ENCODE measurements at regions not wholly inside any gene's neighbourhood (a gene's known extent, or its start where the extent isn't known, plus 50 kb on each side); places are given as distances from the start of the nearest gene placed in this dataset.

- CTCF ChIA-PET = no interaction called here
- TF ChIP-seq HOXA7 (CRISPR knock-in tag; IDR thresholded peaks at IDR 0.05; ENCODE audit: borderline replicate concordance) (no peak), KLF1 (tag by site-specific recombination; IDR thresholded peaks at IDR 0.05) (no peak), ZNF704 (tag by site-specific recombination; IDR thresholded peaks at IDR 0.05) (no peak), ZNF221 (tag by site-specific recombination; IDR thresholded peaks at IDR 0.05; ENCODE audit: borderline replicate concordance) (no peak), ZNF529 (tag by site-specific recombination; IDR thresholded peaks at IDR 0.05; ENCODE audit: insufficient replicate concordance) (no peak), ZSCAN16 (tag by site-specific recombination; IDR thresholded peaks at IDR 0.05) (no peak), ZNF112 (tag by site-specific recombination; IDR thresholded peaks at IDR 0.05) (no peak), ZNF138 (tag by site-specific recombination; IDR thresholded peaks at IDR 0.05; ENCODE audit: borderline replicate concordance) (no peak), ZNF560 (tag by site-specific recombination; IDR thresholded peaks at IDR 0.05; ENCODE audit: borderline replicate concordance) (no peak), ZNF654 (tag by site-specific recombination; IDR thresholded peaks at IDR 0.05; ENCODE audit: low read depth) (no peak), ZFP3 (tag by site-specific recombination; IDR thresholded peaks at IDR 0.05; ENCODE audit: low read depth) (no peak), ZNF335 (tag by site-specific recombination; conservative IDR thresholded peaks at IDR 0.05) (no peak), ZNF350 (tag by site-specific recombination; IDR thresholded peaks at IDR 0.05) (no peak), ZNF394 (tag by site-specific recombination; IDR thresholded peaks at IDR 0.05; ENCODE audit: borderline replicate concordance) (no peak), ZNF624 (tag by site-specific recombination; IDR thresholded peaks at IDR 0.05) (no peak), ZNF692 (tag by site-specific recombination; IDR thresholded peaks at IDR 0.05) (no peak)
Observed at GRCh38 chr4:13207226-13207625, 276.9 kb downstream of the RAB28 start.

GRCh38 chr4:13203101-13203500, 281.0 kb downstream of the RAB28 start:
- H3K27ac ChIP-seq (ENCODE audit: extremely low read depth, low read depth, low read length) = no peak overlapping the region
- no peaks in the 10 kb centered on the region for H3K9me3 ChIP-seq (ENCODE audit: control insufficient read depth, insufficient read depth, low read depth, low read length)
- TF ChIP-seq ZSCAN16 (tag by site-specific recombination; IDR thresholded peaks at IDR 0.05) = no peak
- no peak for TF ChIP-seq ZBTB10 (tag by site-specific recombination; IDR thresholded peaks at IDR 0.05)
- TF ChIP-seq MZF1 (tag by site-specific recombination; IDR thresholded peaks at IDR 0.05; ENCODE audit: borderline replicate concordance) = no peak
- TF ChIP-seq ZNF394 (tag by site-specific recombination; IDR thresholded peaks at IDR 0.05; ENCODE audit: borderline replicate concordance) = no peak
- ChIA-PET CTCF (no interaction called here), POLR2A (no interaction called here)
- no peaks in the 10 kb centered on the region for H3K4me1 ChIP-seq (ENCODE audit: control insufficient read depth, insufficient read depth, low read length)
- no peak overlapping the region for H3K4me3 ChIP-seq (ENCODE audit: low read depth, low read length)
- H3K36me3 ChIP-seq (ENCODE audit: control insufficient read depth in 2 of 2, insufficient read depth in 1 of 2, low read length in 2 of 2) = no peaks in the 10 kb centered on the region

More at GRCh38 chr4:13207226-13207625, 276.9 kb downstream of the RAB28 start:
- no peak overlapping the region for H3K4me3 ChIP-seq (ENCODE audit: low read depth, low read length)
- H3K4me1 ChIP-seq (ENCODE audit: control insufficient read depth, insufficient read depth, low read length) = no peaks in the 10 kb centered on the region
- POLR2A ChIA-PET = no interaction called here
- no peaks in the 10 kb centered on the region for H3K9me3 ChIP-seq (ENCODE audit: control insufficient read depth, insufficient read depth, low read depth, low read length)
- H3K27ac ChIP-seq (ENCODE audit: extremely low read depth, low read depth, low read length) = no peak overlapping the region
- H3K36me3 ChIP-seq (ENCODE audit: control insufficient read depth in 2 of 2, insufficient read depth in 1 of 2, low read length in 2 of 2) = no peaks in the 10 kb centered on the region
